ENCODE measurements at regions not wholly inside any gene's neighbourhood (a gene's known extent, or its start where the extent isn't known, plus 50 kb on each side); places are given as distances from the start of the nearest gene placed in this dataset.

DNA sequence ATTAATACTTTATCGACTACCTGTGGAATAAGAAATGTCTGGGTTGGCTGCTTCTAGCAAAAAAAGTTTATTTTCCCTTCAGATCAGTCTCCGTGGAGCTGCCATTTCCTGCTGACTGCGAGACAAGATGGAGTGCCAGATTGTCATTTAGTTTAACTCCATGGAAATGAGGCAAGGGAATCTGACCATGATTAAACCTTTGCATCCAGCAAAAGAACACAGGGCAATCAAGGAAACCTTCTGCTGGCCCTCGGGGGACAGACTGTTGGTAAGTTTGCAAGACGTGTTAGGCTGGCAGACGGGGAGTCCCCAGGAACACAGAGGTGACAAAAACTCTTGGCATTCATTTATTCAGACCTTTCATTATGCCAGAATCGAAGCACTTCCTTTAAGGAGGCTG is 52.2 kb upstream of the SPACA1 start:
- no peak for DNase-seq (ENCODE audit: extremely low spot score)
- TF ChIP-seq, protein P1, sequence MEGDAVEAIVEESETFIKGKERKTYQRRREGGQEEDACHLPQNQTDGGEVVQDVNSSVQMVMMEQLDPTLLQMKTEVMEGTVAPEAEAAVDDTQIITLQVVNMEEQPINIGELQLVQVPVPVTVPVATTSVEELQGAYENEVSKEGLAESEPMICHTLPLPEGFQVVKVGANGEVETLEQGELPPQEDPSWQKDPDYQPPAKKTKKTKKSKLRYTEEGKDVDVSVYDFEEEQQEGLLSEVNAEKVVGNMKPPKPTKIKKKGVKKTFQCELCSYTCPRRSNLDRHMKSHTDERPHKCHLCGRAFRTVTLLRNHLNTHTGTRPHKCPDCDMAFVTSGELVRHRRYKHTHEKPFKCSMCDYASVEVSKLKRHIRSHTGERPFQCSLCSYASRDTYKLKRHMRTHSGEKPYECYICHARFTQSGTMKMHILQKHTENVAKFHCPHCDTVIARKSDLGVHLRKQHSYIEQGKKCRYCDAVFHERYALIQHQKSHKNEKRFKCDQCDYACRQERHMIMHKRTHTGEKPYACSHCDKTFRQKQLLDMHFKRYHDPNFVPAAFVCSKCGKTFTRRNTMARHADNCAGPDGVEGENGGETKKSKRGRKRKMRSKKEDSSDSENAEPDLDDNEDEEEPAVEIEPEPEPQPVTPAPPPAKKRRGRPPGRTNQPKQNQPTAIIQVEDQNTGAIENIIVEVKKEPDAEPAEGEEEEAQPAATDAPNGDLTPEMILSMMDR (IDR thresholded peaks at IDR 0.05; ENCODE audit: control extremely low read depth, extremely low read depth, low read depth, missing control alignments), result no peak
- CTCF ChIA-PET, result no interaction called here
- POLR2A ChIA-PET, result no interaction called here

DNA sequence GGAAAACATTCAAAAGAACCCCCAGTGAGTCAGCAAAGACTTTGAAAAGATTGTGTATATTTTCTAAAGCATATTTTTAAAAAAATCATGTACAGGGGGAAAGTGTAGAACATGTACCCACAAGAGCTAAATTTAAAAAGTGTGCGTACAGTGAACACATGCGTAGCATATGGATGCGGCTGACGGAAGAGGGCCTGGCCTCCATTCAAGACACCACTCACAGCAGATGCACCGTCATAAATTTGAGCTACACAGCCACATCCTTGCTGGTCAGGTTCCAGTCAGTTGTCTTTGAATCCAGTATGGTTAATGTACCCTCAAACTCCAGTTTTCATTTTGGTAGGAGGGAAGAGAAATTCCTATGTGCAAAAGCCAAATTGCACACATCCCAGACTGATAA is 54.3 kb upstream of the SPACA1 start:
- ChIA-PET POLR2A (interaction anchor here (0.6 kb wide), 1 partner anchor 296 kb away, joined by 3 read pairs; no protein-coding TSS in a partner anchor), CTCF (no interaction called here)
- DNase-seq (ENCODE audit: extremely low spot score), result no peak
- TF ChIP-seq, protein P1 (IDR thresholded peaks at IDR 0.05; ENCODE audit: control extremely low read depth, extremely low read depth, low read depth, missing control alignments), result no peak

DNA sequence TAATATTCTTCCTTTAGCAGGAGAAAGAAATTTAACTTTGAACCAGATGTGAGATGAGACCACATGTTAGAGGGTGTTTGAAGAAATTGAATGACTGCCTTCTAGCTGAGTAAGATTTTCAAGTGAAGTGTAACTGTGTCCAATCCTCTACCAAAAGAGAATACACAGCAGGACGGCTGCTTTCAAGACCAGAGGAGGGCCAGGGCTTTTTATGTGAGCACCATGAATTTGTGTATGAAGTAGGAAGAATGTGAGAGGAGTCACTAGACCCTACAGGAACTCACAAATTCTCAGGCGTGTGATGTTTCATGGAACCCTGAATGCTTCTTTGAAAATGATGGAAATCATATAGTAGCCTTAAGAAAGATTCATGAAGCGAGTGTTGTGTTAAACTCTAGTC is 56.8 kb upstream of the SPACA1 start:
- DNase-seq (ENCODE audit: extremely low spot score), result no peak
- CTCF ChIA-PET, result interaction anchor here (1.0 to 2.0 kb wide), 2 partner anchors 29 to 33 kb away, joined by 3 to 6 read pairs; no protein-coding TSS in a partner anchor
- TF ChIP-seq, protein P1 (IDR thresholded peaks at IDR 0.05; ENCODE audit: control extremely low read depth, extremely low read depth, low read depth, missing control alignments), result no peak
- POLR2A ChIA-PET, result no interaction called here

DNA sequence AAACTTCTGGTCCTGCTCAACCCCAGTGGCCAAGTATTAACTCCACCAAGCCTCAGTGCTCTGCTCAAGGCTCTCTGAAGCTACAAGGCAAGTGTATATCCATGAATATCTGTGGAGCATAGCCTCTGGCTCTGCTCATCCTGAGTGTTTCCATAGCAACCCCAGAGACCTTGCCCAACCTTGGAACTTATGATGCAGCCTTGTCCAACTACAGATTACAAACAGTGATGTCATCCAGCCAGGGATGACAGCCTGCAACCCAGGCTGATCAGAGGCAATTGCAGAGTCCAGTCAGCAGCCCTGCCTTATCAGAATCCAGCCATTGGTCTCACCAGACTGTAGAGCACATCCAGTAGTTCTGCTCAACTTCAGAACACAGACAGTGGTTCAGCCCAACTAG is 65.5 kb upstream of the SPACA1 start:
- DNase-seq (ENCODE audit: extremely low spot score), result no peak
- ChIA-PET POLR2A (no interaction called here), CTCF (no interaction called here)
- TF ChIP-seq, protein P1 (IDR thresholded peaks at IDR 0.05; ENCODE audit: control extremely low read depth, extremely low read depth, low read depth, missing control alignments), result no peak

DNA sequence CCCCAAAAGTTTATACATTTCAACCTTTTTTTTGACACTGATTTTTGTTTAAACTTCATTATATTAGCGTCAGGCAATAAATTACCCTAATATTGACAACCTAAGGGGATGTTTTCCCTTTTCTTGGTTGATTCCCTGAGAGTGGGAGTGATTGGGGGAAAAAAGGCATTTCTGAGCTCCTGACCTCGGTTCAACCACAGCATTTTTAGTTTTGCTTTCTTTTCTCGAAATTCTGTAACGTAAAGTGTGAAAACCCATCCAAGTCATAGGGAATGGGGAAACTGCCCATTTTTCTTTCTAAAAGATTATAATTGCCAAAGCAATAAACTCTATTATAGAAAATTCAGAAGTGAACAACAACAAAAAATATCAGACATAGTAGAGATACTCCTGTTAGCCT is 67.9 kb upstream of the SPACA1 start:
- ChIA-PET POLR2A (no interaction called here), CTCF (no interaction called here)
- no peak for DNase-seq (ENCODE audit: extremely low spot score)
- TF ChIP-seq, protein P1 (IDR thresholded peaks at IDR 0.05; ENCODE audit: control extremely low read depth, extremely low read depth, low read depth, missing control alignments), result no peak

DNA sequence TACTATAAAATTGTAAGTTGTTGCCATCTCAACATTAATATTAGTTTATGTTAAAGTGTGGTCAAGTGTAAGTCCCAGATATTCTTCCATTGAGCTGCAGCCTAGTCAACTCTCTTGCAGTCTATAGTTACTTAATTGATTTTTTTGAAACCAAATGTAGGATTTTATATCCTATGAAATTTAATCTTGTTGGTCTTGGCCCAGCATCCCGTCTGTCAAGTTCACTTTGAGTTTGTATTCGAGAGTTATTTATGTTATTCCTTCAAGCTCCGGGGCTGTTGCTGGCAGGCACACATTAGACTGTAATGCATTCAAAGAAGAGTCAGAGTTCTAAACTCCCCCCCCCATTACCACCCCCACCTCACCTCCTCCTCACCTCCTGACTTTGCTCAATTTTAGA is 71.0 kb upstream of the SPACA1 start:
- POLR2A ChIA-PET, result no interaction called here
- CTCF ChIA-PET, result no interaction called here
- no peak for DNase-seq (ENCODE audit: extremely low spot score)
- TF ChIP-seq, protein P1 (IDR thresholded peaks at IDR 0.05; ENCODE audit: control extremely low read depth, extremely low read depth, low read depth, missing control alignments), result no peak

DNA sequence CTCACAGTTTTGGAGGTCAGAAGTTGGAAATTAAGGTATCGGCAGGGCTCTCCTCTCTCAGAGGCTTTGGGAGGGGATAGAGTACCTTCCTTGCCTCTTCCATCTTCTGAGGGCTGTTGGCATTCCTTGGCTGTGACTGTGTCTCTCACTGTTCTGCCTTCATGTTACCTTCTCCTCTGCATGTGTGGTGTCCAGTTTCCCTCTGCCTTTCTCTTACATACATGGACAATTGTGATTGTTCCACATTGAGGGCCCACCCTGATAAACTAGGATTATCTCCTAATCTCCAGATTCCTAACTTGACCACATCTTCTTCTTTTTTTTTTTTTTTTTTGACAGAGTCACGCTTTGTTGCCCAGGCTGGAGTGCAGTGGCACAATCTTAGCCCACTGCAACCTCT is 72.1 kb upstream of the SPACA1 start:
- POLR2A ChIA-PET, result no interaction called here
- no peak for DNase-seq (ENCODE audit: extremely low spot score)
- CTCF ChIA-PET, result no interaction called here
- TF ChIP-seq, protein P1 (IDR thresholded peaks at IDR 0.05; ENCODE audit: control extremely low read depth, extremely low read depth, low read depth, missing control alignments), result no peak

Data from GM10248 (cell line).